Endothelial cell (in vitro differentiated cells): ENCODE measurements at regions not wholly inside any gene's neighbourhood (a gene's known extent, or its start where the extent isn't known, plus 50 kb on each side); places are given as distances from the start of the nearest gene placed in this dataset.

Experiments used
- DNase-seq: peaks from one replicate; pipeline ENCODE4 v3.0.0; 2021; ENCODE audit warnings: low spot score
- H3K27ac Mint-ChIP-seq: one replicate; pipeline ENCODE4 v1.8.0; 2021; ENCODE audit warnings: mixed read lengths, inconsistent platforms; ENCODE audit not compliant: unreplicated experiment
- H3K27me3 Mint-ChIP-seq: one replicate; pipeline ENCODE4 v1.8.0; 2021; ENCODE audit warnings: mild to moderate bottlenecking, moderate library complexity, mixed read lengths, inconsistent platforms; ENCODE audit not compliant: unreplicated experiment
- H3K36me3 Mint-ChIP-seq: one replicate; pipeline ENCODE4 v1.8.0; 2021; ENCODE audit warnings: mild to moderate bottlenecking, low read depth, mixed read lengths, inconsistent platforms; ENCODE audit not compliant: unreplicated experiment
- H3K4me1 Mint-ChIP-seq: one replicate; pipeline ENCODE4 v1.8.0; 2021; ENCODE audit warnings: mild to moderate bottlenecking, mixed read lengths, inconsistent platforms; ENCODE audit not compliant: unreplicated experiment
- H3K4me3 Mint-ChIP-seq: one replicate; pipeline ENCODE4 v1.8.0; 2021; ENCODE audit warnings: mild to moderate bottlenecking, mixed read lengths, inconsistent platforms; ENCODE audit not compliant: unreplicated experiment
- H3K9me3 Mint-ChIP-seq: one replicate; pipeline ENCODE4 v1.8.0; 2021; ENCODE audit warnings: mixed read lengths, inconsistent platforms; ENCODE audit not compliant: unreplicated experiment
- TF ChIP-seq, protein P1 (sequence below): fragments of 200-600 bp; sonication (generic); IDR thresholded peaks from one replicate; pipeline ENCODE4 v1.5.0; 2021; ENCODE audit warnings: antibody characterized with exemption; ENCODE audit not compliant: unreplicated experiment

DNA sequence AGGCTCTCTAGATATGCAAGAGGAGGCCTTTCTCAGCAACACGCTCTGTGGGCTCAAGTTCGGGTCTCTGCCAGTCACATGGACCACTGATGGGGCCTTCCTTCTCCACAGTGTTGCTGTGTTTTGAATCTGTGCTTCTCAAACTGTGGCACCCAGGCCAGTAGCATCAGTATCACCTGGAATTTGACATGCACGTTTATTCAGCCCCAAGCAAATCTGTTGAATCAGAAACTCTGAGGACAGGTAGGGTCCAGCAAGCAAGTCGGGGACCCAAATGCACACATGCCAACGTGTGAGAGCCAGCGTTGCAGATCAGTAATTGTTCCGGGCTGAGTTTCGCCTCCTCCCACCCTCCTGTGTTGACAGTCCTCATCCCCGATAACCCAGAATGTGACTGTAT is 502.6 kb downstream of the IRX1 start:
- TF ChIP-seq, protein P1, sequence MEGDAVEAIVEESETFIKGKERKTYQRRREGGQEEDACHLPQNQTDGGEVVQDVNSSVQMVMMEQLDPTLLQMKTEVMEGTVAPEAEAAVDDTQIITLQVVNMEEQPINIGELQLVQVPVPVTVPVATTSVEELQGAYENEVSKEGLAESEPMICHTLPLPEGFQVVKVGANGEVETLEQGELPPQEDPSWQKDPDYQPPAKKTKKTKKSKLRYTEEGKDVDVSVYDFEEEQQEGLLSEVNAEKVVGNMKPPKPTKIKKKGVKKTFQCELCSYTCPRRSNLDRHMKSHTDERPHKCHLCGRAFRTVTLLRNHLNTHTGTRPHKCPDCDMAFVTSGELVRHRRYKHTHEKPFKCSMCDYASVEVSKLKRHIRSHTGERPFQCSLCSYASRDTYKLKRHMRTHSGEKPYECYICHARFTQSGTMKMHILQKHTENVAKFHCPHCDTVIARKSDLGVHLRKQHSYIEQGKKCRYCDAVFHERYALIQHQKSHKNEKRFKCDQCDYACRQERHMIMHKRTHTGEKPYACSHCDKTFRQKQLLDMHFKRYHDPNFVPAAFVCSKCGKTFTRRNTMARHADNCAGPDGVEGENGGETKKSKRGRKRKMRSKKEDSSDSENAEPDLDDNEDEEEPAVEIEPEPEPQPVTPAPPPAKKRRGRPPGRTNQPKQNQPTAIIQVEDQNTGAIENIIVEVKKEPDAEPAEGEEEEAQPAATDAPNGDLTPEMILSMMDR, result no peak
- no peak overlapping the region for H3K4me3 Mint-ChIP-seq

DNA sequence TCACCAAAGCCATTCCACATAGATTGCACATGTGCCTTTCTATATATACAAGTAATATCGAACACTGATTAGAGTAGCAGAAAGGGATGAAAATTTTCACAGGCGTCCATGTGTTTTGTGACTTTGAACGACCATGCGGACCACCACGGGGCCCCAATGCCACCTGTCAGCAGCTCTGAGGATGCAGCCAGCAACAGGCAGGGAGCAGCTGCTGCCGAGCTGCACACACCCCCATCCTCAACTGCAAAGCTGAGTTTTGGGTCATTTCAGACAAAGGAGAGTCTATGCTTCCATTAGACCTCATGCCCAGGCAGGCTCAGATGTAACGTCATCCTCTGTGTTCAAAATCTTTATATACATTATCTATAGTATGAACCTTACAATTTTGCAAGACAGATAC is 503.8 kb downstream of the IRX1 start:
- no peaks in the 10 kb centered on the region for H3K36me3 Mint-ChIP-seq
- TF ChIP-seq, protein P1, result no peak
- no peak overlapping the region for H3K27ac Mint-ChIP-seq
- H3K4me1 Mint-ChIP-seq, result no peaks in the 10 kb centered on the region
- no peak for DNase-seq
- H3K27me3 Mint-ChIP-seq, result no peaks in the 10 kb centered on the region
- H3K9me3 Mint-ChIP-seq, result no peaks in the 10 kb centered on the region
- no peak overlapping the region for H3K4me3 Mint-ChIP-seq

More for the DNA sequence above, 502.6 kb downstream of the IRX1 start:
- no peaks in the 10 kb centered on the region for H3K9me3 Mint-ChIP-seq
- no peaks in the 10 kb centered on the region for H3K36me3 Mint-ChIP-seq
- H3K27ac Mint-ChIP-seq, result no peak overlapping the region
- H3K27me3 Mint-ChIP-seq, result peaks cover 2% of the 10 kb centered on the region
- no peaks in the 10 kb centered on the region for H3K4me1 Mint-ChIP-seq
- no peak for DNase-seq

DNA sequence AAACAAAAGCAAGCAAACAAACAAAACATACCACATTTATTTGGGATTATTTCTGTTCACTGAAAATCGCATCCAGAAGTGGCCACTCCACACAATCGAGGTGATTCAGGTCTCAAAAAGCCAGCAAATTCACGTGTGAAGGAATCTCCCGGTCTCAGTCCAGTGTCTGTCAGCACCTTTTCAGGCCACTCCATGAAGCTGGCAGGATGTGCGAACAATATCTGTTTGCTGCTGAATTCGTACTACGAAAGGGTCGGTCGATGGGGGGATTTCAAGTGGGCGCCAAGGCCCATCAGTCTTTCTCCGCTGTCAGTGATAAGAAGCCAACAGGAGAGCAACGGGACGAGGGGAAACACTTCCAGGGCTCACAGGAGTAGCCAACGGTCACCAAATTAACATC is 505.1 kb downstream of the IRX1 start:
- H3K4me1 Mint-ChIP-seq, result no peaks in the 10 kb centered on the region

DNA sequence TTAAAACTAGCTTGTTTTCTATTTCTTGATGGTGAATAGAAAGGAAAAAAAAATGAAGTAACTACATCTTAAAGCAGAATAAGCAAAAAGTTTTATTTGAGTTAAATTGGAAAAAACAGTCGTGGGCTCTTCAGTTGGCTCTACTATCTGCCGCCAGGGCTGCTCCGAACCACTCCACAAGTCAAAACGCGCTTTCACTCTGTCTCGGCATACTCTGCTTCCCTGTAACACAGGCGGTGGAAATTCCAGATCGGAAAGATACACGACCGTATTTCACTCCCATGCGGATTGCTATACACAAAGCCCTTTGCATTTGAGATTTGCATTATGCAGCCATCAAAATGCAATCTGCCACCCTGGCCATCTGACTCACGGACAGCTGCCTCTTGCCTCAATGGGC is 505.6 kb downstream of the IRX1 start:
- Mint-ChIP-seq H3K27ac (no peak overlapping the region), H3K4me1 (no peaks in the 10 kb centered on the region), H3K27me3 (peaks cover 2% of the 10 kb centered on the region), H3K4me3 (no peak overlapping the region), H3K36me3 (no peaks in the 10 kb centered on the region), H3K9me3 (no peaks in the 10 kb centered on the region)
- DNase-seq, result no peak
- TF ChIP-seq, protein P1, result no peak

More for the DNA sequence above, 505.1 kb downstream of the IRX1 start:
- no peak overlapping the region for H3K4me3 Mint-ChIP-seq
- H3K36me3 Mint-ChIP-seq, result no peaks in the 10 kb centered on the region
- TF ChIP-seq, protein P1, result no peak
- H3K27me3 Mint-ChIP-seq, result peaks cover 2% of the 10 kb centered on the region
- DNase-seq, result no peak
- H3K9me3 Mint-ChIP-seq, result no peaks in the 10 kb centered on the region
- H3K27ac Mint-ChIP-seq, result no peak overlapping the region

DNA sequence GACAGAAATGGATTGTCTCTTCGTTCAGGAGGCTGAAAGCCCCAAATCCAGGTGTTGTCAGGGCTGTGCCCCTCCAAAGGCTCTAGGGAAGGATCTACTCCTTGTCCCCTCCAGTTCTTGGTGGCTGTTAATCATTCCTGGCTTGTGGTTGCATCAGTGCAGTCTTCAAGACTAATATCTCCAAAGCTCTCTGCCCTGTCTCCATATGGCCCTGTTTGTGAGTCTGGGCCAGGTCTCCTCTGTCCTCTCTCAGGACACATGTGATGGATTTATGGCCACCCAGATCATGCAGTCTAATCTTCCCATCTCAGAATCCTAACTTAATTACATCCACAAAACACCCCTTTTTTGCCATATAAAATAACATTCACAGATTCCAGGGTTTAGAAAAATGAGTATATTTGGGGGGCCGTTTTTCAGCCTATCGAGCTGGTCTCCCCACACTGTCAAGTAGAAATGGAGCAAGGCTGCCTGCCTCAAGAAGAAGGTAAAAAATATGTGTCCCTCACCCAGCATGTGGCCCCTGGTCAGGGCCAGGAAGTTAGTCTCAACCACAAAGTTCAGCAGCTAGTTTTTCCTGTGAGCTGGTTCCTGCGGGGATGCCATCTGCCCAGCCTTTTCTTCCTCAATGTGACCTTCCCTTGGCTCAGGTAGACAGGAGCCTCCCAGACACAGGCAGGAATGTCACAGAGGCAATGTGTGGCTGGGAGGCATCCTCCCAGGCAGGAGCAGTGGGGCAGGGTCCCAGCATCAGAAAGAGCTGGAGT is 509.4 kb downstream of the IRX1 start:
- no peak overlapping the region for H3K27ac Mint-ChIP-seq
- no peaks in the 10 kb centered on the region for H3K4me1 Mint-ChIP-seq
- no peak for DNase-seq
- no peaks in the 10 kb centered on the region for H3K36me3 Mint-ChIP-seq
- no peaks in the 10 kb centered on the region for H3K9me3 Mint-ChIP-seq
- TF ChIP-seq, protein P1, result no peak
- H3K4me3 Mint-ChIP-seq, result no peak overlapping the region
- peaks cover 2% of the 10 kb centered on the region for H3K27me3 Mint-ChIP-seq
